Astrocyte of the cerebellum (primary cell): ENCODE measurements at regions not wholly inside any gene's neighbourhood (a gene's known extent, or its start where the extent isn't known, plus 50 kb on each side); places are given as distances from the start of the nearest gene placed in this dataset.

Experiments
- DNase-seq: peaks from one replicate; pipeline ENCODE4 v3.0.0-alpha.2; 2011; ENCODE audit warnings: low read depth
- H3K4me3 ChIP-seq: 2 replicates; pipeline ENCODE4 v1.5.1; 2011; ENCODE audit warnings: mild to moderate bottlenecking, low read depth, low read length, moderate library complexity
- CTCF ChIP-seq: IDR thresholded peaks from 2 replicates; pipeline ENCODE4 v1.5.1; 2012; ENCODE audit warnings: low read length, low read depth, moderate library complexity, mild to moderate bottlenecking; ENCODE audit errors: missing control alignments
- in situ Hi-C: cut with HindIII; loops from 2 replicates; pipeline ENCODE4 v1.10.0; 2017; ENCODE audit warnings: low sequenced_read_pairs

- H3K4me3 ChIP-seq, result no peak overlapping the region
- in situ Hi-C loops, result no loop called here
- no peak for DNase-seq
- TF ChIP-seq CTCF, result no peak
These were observed 295.3 kb upstream of the KLF6 start for GRCh38 chr10:4080225-4080805.

DNA sequence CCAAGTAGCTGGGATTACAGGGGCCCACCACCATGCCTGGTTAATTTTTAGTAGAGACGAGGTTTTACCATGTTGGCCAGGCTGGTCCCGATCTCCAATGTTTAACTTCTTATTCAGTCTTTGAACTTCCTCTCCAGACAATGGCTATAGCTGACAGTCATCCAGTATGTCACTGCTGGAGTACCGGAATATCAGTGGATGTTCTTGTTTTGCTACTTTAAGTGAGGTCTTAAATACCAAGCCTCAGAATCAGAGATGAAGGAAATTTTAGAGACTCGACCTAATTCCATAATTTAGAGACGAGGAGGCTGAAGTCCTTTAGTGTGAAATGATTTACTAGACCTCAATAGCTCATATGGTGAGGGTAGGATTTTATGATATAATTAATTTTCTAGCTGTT is 294.8 kb upstream of the KLF6 start:
- DNase-seq, result no peak
- TF ChIP-seq CTCF, result no peak
- in situ Hi-C loops, result no loop called here

GRCh38 chr10:4077804-4078203 is 292.8 kb upstream of the KLF6 start:
- in situ Hi-C loops, result no loop called here
- DNase-seq, result no peak
- TF ChIP-seq CTCF, result no peak
- no peak overlapping the region for H3K4me3 ChIP-seq

More for the DNA sequence above, 294.8 kb upstream of the KLF6 start:
- no peak overlapping the region for H3K4me3 ChIP-seq

GRCh38 chr10:4076983-4077382 is 292.0 kb upstream of the KLF6 start:
- no peak overlapping the region for H3K4me3 ChIP-seq
- DNase-seq, result no peak
- no peak for TF ChIP-seq CTCF
- in situ Hi-C loops, result no loop called here

GRCh38 chr10:4075443-4075842 is 290.4 kb upstream of the KLF6 start:
- in situ Hi-C loops, result no loop called here
- H3K4me3 ChIP-seq, result no peak overlapping the region
- DNase-seq, result no peak
- no peak for TF ChIP-seq CTCF

DNA sequence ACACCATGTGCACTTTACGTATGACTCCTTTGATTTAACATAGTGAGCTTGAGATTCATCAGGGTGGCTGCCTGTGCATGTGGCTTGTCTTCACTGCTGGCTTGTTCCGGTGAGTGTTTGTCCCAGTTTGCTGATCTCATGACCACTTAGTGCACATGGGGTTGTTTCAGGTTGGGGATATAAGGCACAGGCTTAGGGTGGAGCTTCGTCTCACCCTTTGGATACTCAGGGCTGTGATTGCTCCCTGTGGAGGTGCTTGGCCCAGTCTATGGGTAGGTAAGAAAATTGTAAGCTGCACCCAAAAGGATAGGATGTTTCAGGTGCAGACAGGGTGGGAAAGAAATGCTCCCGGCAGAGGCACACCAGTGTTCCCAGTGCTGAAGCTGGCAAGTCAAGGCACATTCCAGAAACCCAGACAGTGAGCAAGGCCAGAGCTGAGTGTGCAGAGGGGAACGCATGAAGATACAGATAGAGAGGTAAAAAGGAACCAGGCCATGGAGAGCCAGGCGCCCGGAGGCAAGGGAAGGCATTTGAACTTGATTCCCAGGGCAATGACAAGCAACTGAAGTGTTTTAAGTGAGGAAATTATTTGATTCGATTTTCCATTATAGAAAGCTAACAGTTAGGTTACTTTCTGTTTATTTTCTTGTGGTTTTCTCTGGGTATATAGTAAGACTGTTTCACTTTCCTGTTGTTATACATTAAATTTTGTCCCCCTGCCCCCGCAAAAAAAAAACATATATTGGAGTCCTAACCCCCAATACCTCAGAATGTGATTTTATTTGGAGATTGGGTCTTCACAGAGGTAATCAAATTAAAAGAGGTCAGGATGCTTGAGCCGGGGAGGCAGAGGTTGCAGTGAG is 289.8 kb upstream of the KLF6 start:
- in situ Hi-C loops, result no loop called here
- no peak overlapping the region for H3K4me3 ChIP-seq
- no peak for TF ChIP-seq CTCF
- no peak for DNase-seq
